ENCODE measurements at regions not wholly inside any gene's neighbourhood (a gene's known extent, or its start where the extent isn't known, plus 50 kb on each side); places are given as distances from the start of the nearest gene placed in this dataset.

DNA sequence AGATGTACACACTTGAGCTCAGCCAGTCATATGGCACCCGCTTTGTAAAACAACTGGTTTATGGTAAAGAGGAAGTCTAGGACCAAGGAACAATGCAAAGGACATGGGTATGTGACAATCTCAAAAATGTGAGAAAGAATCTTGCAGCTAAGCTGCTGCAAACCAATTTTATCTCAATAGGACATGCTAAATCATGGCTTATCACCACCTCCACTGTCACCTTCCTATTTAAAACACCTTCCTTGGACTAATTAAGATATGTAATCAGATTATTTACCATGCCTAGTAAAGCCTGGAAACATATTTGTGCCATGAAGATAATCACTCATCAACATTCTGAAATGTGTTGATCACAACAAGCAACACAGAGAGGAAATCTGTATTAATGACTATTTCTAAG lies 622.7 kb downstream of the CDH11 start:
- no CpG with 5 or more reads among the region's 1 CpG for WGBS (ENCODE audit: extremely low coverage, insufficient read length, low lambda C conversion rate)
- Histone ChIP-seq H3K9me3 (ENCODE audit: control insufficient read depth, low read depth, low read length) (no peaks in the 10 kb centered on the region), H2AK5ac (ENCODE audit: insufficient read length, low read length) (no peak overlapping the region), H2BK120ac (ENCODE audit: low read depth, low read length, poor library complexity, severe bottlenecking) (no peak overlapping the region), H3K4me1 (ENCODE audit: insufficient read depth, low read length) (no peaks in the 10 kb centered on the region), H4K20me1 (ENCODE audit: control insufficient read depth, insufficient read depth, insufficient read length) (no peaks in the 10 kb centered on the region), H3K23ac (ENCODE audit: insufficient read length, low read depth, low read length) (no peak overlapping the region), H3T11ph (ENCODE audit: low read length) (no peak overlapping the region), H3K79me1 (ENCODE audit: insufficient read depth, low read depth, low read length, poor library complexity, severe bottlenecking) (no peaks in the 10 kb centered on the region), H3K14ac (ENCODE audit: insufficient read depth, low read length) (no peak overlapping the region), H2BK5ac (ENCODE audit: insufficient read length, low read length) (no peak overlapping the region), H4K91ac (ENCODE audit: insufficient read length, low read depth, low read length) (no peak overlapping the region), H4K8ac (replicated peaks; ENCODE audit: insufficient read length, low read depth, low read length) (no peak overlapping the region), H2BK15ac (ENCODE audit: low read depth, low read length) (no peak overlapping the region), H3K18ac (ENCODE audit: insufficient read length, low read depth, low read length) (no peak overlapping the region), H3K4me2 (ENCODE audit: insufficient read depth, insufficient read length, low read length) (no peak overlapping the region), H2AFZ (ENCODE audit: low read length) (no peak overlapping the region), H2BK20ac (ENCODE audit: low read depth, low read length, poor library complexity, severe bottlenecking) (no peak overlapping the region), H3K4ac (ENCODE audit: low read depth, low read length) (no peak overlapping the region), H3K27me3 (ENCODE audit: insufficient read depth, low read length) (no peaks in the 10 kb centered on the region), H3K23me2 (ENCODE audit: insufficient read length, low read depth, low read length, poor library complexity, severe bottlenecking) (no peaks in the 10 kb centered on the region), H3K79me2 (ENCODE audit: insufficient read depth, low read length) (no peaks in the 10 kb centered on the region), H3K9ac (ENCODE audit: extremely low read depth, insufficient read length, low read length) (no peak overlapping the region), H2BK12ac (ENCODE audit: insufficient read length, low read depth, low read length) (no peak overlapping the region), H3K27ac (ENCODE audit: insufficient read length, low read depth, low read length) (no peak overlapping the region), H4K5ac (ENCODE audit: insufficient read length, low read depth, low read length) (no peak overlapping the region), H3K56ac (ENCODE audit: insufficient read length, low read depth, low read length) (no peak overlapping the region)
- no peak for DNase-seq
- H3K27me3 Mint-ChIP-seq (ENCODE audit: low read depth): no peaks in the 10 kb centered on the region; the same call in 1 of the 2 replicates
- no peak overlapping the region for H3K4me3 Mint-ChIP-seq
- no peak overlapping the region for H3K27ac Mint-ChIP-seq
- no peaks in the 10 kb centered on the region for H3K36me3 Mint-ChIP-seq (ENCODE audit: insufficient read depth in 1 of 3, low read depth in 3 of 3)
- TF ChIP-seq, protein P1, sequence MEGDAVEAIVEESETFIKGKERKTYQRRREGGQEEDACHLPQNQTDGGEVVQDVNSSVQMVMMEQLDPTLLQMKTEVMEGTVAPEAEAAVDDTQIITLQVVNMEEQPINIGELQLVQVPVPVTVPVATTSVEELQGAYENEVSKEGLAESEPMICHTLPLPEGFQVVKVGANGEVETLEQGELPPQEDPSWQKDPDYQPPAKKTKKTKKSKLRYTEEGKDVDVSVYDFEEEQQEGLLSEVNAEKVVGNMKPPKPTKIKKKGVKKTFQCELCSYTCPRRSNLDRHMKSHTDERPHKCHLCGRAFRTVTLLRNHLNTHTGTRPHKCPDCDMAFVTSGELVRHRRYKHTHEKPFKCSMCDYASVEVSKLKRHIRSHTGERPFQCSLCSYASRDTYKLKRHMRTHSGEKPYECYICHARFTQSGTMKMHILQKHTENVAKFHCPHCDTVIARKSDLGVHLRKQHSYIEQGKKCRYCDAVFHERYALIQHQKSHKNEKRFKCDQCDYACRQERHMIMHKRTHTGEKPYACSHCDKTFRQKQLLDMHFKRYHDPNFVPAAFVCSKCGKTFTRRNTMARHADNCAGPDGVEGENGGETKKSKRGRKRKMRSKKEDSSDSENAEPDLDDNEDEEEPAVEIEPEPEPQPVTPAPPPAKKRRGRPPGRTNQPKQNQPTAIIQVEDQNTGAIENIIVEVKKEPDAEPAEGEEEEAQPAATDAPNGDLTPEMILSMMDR (conservative IDR thresholded peaks at IDR 0.05): no peak
- no peaks in the 10 kb centered on the region for H3K4me1 Mint-ChIP-seq
- no peaks in the 10 kb centered on the region for H3K9me3 Mint-ChIP-seq

Data from H9 (cell line).